Dermis blood vessel endothelial cell (primary cell): ENCODE measurements at regions not wholly inside any gene's neighbourhood (a gene's known extent, or its start where the extent isn't known, plus 50 kb on each side); places are given as distances from the start of the nearest gene placed in this dataset.

ENCODE experiments used
- DNase-seq: peaks from one replicate; pipeline ENCODE4 v3.0.0; 2010

- no peak for DNase-seq
These were observed 391.9 kb downstream of the IRS2 start for GRCh38 chr13:109394311-109394988.

- DNase-seq = no peak
These were observed 393.3 kb downstream of the IRS2 start for GRCh38 chr13:109393045-109393444.

- DNase-seq = no peak
These were observed 396.0 kb downstream of the IRS2 start for GRCh38 chr13:109390391-109390790.

- DNase-seq = no peak
These were observed 396.5 kb downstream of the IRS2 start for GRCh38 chr13:109389892-109390345.

- no peak for DNase-seq
These were observed 396.9 kb downstream of the IRS2 start for GRCh38 chr13:109389456-109389855.

- DNase-seq = no peak
These were observed 398.9 kb downstream of the IRS2 start for GRCh38 chr13:109387471-109387870.

- DNase-seq = no peak
These were observed 401.2 kb downstream of the IRS2 start for GRCh38 chr13:109385242-109385560.

- no peak for DNase-seq
These were observed 401.7 kb downstream of the IRS2 start for GRCh38 chr13:109384491-109385241.

- DNase-seq = no peak
These were observed 402.7 kb downstream of the IRS2 start for GRCh38 chr13:109383683-109384082.

GRCh38 chr13:109381546-109382180, 404.7 kb downstream of the IRS2 start:
- DNase-seq = no peak

- no peak for DNase-seq
These were observed 405.9 kb downstream of the IRS2 start for GRCh38 chr13:109380457-109380856.

GRCh38 chr13:109379930-109380329, 406.5 kb downstream of the IRS2 start:
- no peak for DNase-seq

GRCh38 chr13:109376936-109377335, 409.4 kb downstream of the IRS2 start:
- no peak for DNase-seq

- DNase-seq = no peak
These were observed 411.7 kb downstream of the IRS2 start for GRCh38 chr13:109374609-109375200.

GRCh38 chr13:109372666-109373065, 413.7 kb downstream of the IRS2 start:
- DNase-seq = no peak

- DNase-seq = no peak
These were observed 415.3 kb downstream of the IRS2 start for GRCh38 chr13:109371066-109371465.

- DNase-seq = no peak
These were observed 415.9 kb downstream of the IRS2 start for GRCh38 chr13:109370496-109370895.

GRCh38 chr13:109369353-109370052, 416.9 kb downstream of the IRS2 start:
- no peak for DNase-seq

- DNase-seq = no peak
These were observed 418.2 kb downstream of the IRS2 start for GRCh38 chr13:109368230-109368629.

- no peak for DNase-seq
These were observed 419.9 kb downstream of the IRS2 start for GRCh38 chr13:109366525-109366924.

- no peak for DNase-seq
These were observed 423.0 kb downstream of the IRS2 start for GRCh38 chr13:109363431-109363830.

GRCh38 chr13:109362616-109363015, 423.8 kb downstream of the IRS2 start:
- no peak for DNase-seq
